ENCODE measurements at regions not wholly inside any gene's neighbourhood (a gene's known extent, or its start where the extent isn't known, plus 50 kb on each side); places are given as distances from the start of the nearest gene placed in this dataset.

DNA sequence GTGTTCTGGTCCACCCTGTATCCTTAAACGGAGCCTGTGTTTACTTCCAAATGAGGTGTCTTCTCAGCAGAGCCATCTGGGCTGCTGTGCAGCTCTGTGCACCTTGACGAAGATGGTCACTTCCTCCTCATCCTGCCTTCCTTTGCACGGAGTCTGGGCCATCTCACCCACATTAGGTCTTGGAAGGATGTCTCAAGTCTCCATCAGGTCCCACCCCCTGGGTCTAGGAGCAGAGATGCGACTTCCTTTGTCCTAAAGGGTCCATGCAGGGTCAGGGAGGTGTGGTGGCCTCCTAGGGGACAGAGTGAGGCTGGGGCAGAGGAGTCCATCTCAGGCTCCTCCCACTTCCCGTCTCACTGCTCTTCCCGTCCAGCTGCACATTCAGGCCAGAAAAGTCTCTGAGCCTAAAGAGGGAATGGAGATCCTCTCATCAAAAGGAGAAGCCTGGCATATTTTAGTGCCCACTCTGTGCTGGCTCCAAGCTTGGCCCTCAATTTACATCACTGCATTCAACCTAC lies 209.2 kb downstream of the MATN1 start:
- peaks cover 2% of the 10 kb centered on the region for H3K27me3 Mint-ChIP-seq
- DNase-seq = no peak

DNA sequence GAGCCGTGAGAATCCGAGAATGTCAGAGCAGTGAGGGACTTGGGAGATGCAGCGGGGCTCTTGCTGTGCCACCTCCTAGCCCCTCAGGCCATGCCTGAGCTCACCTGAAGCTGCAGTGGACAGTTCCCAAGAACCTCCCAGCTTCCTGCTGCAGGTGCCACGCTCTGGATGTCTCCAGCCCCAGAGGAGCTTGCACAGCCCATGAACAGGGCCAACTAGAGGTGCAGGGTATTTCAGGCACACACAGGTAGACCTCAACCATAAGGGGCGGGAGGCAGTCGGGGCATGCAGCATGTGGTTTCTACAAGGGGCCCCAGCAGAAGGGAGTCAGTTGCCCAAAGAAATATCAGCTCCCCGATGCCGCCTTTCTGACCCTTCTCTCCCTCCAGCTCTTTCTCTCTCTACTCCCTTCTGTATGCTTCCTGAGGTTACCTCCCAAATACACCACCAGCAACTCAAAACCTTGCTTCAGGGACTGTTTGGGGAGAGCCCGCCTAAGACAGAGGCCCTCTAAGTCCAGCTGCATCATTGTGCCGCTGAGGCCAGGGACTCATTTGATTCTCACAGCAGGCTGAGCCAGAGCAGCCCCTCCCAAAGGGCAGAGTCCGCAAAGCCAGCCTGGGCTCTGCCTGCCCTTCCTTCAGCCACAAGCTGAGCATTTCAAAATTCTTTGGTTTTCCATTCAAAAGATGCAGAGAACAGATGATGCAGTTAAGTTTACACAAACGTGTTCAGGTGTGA lies 209.8 kb downstream of the MATN1 start:
- no peaks in the 10 kb centered on the region for H3K36me3 Mint-ChIP-seq (ENCODE audit: low read depth)
- no peak overlapping the region for H3K27ac Mint-ChIP-seq
- no peaks in the 10 kb centered on the region for H3K4me1 Mint-ChIP-seq
- DNase-seq = no peak
- no peak overlapping the region for H3K4me3 Mint-ChIP-seq
- CTCF ChIA-PET = no interaction called here
- peaks cover 2% of the 10 kb centered on the region for H3K27me3 Mint-ChIP-seq
- H3K9me3 Mint-ChIP-seq = no peaks in the 10 kb centered on the region
- POLR2A ChIA-PET = no interaction called here

More for the DNA sequence above, 209.2 kb downstream of the MATN1 start:
- ChIA-PET POLR2A (no interaction called here), CTCF (no interaction called here)
- Mint-ChIP-seq H3K4me3 (no peak overlapping the region), H3K9me3 (no peaks in the 10 kb centered on the region), H3K27ac (no peak overlapping the region), H3K4me1 (no peaks in the 10 kb centered on the region), H3K36me3 (ENCODE audit: low read depth) (no peaks in the 10 kb centered on the region)

DNA sequence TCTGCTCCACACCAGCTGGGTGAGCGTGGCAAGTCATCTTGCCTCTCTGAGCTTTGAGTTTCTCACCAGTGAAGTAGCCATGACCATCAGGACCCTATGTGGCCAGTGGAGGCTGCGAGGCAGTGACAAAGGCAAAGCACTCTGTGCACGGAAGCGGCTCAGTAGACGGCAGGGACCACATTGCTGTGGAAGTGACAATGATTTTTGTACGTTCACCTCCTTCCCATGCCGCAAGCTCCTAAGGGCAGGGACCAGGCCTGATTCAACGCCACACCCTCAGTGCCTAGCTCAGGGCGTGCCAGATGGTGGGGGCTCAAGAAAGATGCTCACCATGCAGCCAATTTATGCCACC lies 210.5 kb downstream of the MATN1 start:
- no peak for DNase-seq
- POLR2A ChIA-PET = no interaction called here
- Mint-ChIP-seq H3K27ac (no peak overlapping the region), H3K4me1 (no peaks in the 10 kb centered on the region), H3K36me3 (ENCODE audit: low read depth) (no peaks in the 10 kb centered on the region), H3K9me3 (no peaks in the 10 kb centered on the region), H3K27me3 (peaks cover 2% of the 10 kb centered on the region), H3K4me3 (no peak overlapping the region)
- CTCF ChIA-PET = no interaction called here

DNA sequence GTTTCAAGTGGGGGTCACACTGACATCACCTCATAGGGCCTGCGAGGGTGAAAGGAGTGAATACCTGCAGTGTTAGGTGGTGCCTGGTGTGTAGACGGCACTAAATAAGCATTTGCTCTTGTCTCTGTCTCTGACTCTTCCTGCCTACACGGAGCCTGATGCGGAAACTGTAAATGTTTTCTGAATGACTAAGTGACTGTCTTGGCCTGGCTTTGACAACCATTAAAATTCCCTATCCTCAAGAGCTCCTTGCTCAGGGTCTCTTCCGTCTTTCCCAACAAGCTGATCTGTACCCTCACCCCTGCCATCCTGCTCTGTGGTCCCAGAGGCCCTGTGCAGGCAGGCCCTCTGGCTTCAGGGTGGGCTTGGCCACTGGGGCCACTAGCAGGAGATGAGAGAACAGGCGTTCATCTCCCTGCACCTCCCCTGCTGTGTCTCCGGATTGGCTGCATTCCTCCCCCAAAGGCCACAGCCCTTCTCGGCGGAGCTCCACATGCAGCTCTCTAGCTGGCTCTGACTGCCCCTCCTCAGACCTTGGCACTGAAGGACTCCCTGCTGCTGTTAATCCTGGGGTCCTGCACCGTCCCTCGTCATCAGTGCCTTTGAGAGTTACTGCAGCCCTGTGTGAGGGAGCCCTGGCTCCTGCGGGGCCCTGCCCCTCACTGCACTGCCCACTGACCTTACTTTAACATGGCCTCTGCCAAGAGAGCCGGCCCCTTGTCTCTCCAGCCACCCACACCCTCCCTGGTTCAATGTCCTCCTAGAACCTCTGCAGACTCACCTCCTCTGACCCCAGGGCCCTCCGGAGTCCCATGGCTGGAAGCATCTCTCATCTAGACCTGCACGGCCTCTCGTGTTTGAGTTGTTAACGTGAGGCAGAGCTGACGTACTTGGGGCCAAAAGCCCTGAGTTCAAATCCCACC lies 211.1 kb downstream of the MATN1 start:
- Mint-ChIP-seq H3K27me3 (peaks cover 2% of the 10 kb centered on the region), H3K9me3 (no peaks in the 10 kb centered on the region), H3K4me3 (no peak overlapping the region), H3K27ac (no peak overlapping the region), H3K36me3 (ENCODE audit: low read depth) (no peaks in the 10 kb centered on the region), H3K4me1 (no peaks in the 10 kb centered on the region)
- ChIA-PET CTCF (no interaction called here), POLR2A (no interaction called here)
- DNase-seq = no peak

DNA sequence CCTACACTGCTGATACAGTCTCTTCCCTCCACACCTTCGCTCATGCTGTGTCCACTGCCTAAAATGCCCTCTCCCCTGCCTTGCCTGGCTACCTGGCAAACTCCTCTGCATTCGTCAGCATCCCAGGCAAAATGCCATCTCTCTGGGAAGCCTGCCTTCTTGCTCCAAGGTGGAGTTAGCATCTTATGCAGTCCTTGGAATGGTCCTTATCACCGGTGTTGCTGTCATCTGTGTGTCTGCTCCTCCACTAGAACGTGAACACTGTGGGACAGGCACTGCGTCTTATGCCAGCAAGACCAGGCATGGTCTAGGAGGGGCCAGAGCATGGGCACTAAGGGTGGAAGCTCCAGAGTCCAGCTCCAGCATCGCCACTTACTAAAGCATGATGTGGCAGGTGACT lies 211.8 kb downstream of the MATN1 start:
- ChIA-PET POLR2A (no interaction called here), CTCF (no interaction called here)
- H3K27ac Mint-ChIP-seq = no peak overlapping the region
- no peaks in the 10 kb centered on the region for H3K4me1 Mint-ChIP-seq
- H3K9me3 Mint-ChIP-seq = no peaks in the 10 kb centered on the region
- H3K27me3 Mint-ChIP-seq = peaks cover 2% of the 10 kb centered on the region
- DNase-seq = no peak
- no peak overlapping the region for H3K4me3 Mint-ChIP-seq
- no peaks in the 10 kb centered on the region for H3K36me3 Mint-ChIP-seq (ENCODE audit: low read depth)

DNA sequence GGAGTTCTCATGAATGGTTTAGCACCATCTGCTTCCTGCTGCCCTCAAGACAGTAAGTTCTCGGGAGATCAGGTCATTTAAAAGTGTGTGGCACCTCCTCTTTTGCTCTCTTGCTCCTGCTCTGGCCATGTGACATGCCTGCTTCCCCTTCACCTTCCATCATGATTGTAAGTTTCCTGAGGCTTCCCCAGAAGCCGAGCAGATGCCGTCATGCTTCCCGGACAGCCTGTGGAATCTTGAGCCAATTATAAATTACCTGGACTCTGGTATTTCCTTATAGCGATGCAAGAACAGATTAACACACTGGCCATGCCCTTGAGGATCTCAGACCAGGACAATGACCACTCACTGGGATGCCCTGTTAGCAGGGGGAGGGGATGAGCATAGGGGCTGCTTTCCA lies 212.3 kb downstream of the MATN1 start:
- POLR2A ChIA-PET = no interaction called here
- Mint-ChIP-seq H3K27me3 (peaks cover 2% of the 10 kb centered on the region), H3K9me3 (no peaks in the 10 kb centered on the region), H3K4me3 (no peak overlapping the region), H3K27ac (no peak overlapping the region), H3K4me1 (no peaks in the 10 kb centered on the region), H3K36me3 (ENCODE audit: low read depth) (no peaks in the 10 kb centered on the region)
- CTCF ChIA-PET = no interaction called here
- no peak for DNase-seq

DNA sequence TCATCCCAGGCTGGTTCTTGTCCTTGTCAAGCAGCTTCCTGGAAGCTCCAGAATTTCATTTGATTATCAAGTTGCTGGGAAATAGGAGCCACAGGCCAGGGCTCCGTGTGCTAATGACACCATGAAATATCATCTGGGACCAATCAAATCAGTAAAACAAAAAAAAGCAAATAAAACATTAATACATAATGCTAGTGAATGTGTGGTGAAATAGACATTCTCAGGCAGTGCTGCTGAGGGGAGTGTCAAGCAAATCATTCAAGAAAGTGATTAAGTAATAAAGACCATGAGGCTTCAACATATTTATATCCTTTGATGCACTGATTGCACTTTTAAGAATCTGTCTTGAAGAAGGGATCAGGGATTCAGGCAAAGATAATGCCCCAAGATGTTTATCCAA lies 213.7 kb downstream of the MATN1 start:
- Mint-ChIP-seq H3K4me1 (no peaks in the 10 kb centered on the region), H3K27me3 (peaks cover 2% of the 10 kb centered on the region), H3K4me3 (no peak overlapping the region), H3K9me3 (no peaks in the 10 kb centered on the region), H3K36me3 (ENCODE audit: low read depth) (no peaks in the 10 kb centered on the region), H3K27ac (no peak overlapping the region)
- ChIA-PET CTCF (no interaction called here), POLR2A (no interaction called here)
- no peak for DNase-seq

DNA sequence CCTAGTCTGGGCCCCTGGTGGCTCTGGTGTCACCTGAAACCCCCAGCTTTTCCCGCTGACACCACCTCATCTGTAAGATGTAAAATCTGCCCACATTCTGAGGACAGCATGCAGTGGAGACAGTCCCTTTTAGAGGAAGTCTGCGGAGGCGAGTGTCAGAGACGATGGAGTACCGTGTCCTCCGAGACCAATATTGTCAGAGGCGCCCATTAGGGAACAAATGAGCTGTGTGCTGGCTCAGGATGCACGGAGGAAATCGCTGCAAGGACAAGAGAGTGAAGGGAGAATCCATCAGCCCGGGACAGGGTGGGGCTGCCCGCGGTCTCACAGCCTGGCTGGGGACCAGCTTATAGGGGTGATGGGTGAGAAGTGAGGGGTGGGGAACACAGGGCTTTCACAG lies 214.8 kb downstream of the MATN1 start:
- POLR2A ChIA-PET = no interaction called here

DNA sequence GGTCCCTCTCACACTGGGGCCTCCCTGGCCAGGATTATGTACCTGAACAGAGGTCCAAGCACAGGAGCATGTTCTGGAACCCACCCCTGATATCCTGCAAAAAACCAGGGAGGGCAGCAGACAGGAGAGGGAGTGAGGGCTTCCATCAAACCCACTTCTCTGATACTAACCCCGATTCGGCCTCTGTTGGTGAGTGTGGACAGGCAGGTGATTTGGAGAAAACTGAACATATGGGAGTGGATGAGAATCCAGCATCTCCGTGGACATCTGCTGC lies 215.3 kb downstream of the MATN1 start:
- peaks cover 2% of the 10 kb centered on the region for H3K27me3 Mint-ChIP-seq

More for the DNA sequence above, 214.8 kb downstream of the MATN1 start:
- peaks cover 2% of the 10 kb centered on the region for H3K27me3 Mint-ChIP-seq
- H3K9me3 Mint-ChIP-seq = no peaks in the 10 kb centered on the region
- no peak overlapping the region for H3K4me3 Mint-ChIP-seq
- H3K4me1 Mint-ChIP-seq = no peaks in the 10 kb centered on the region
- DNase-seq = no peak
- CTCF ChIA-PET = no interaction called here
- no peak overlapping the region for H3K27ac Mint-ChIP-seq
- no peaks in the 10 kb centered on the region for H3K36me3 Mint-ChIP-seq (ENCODE audit: low read depth)

DNA sequence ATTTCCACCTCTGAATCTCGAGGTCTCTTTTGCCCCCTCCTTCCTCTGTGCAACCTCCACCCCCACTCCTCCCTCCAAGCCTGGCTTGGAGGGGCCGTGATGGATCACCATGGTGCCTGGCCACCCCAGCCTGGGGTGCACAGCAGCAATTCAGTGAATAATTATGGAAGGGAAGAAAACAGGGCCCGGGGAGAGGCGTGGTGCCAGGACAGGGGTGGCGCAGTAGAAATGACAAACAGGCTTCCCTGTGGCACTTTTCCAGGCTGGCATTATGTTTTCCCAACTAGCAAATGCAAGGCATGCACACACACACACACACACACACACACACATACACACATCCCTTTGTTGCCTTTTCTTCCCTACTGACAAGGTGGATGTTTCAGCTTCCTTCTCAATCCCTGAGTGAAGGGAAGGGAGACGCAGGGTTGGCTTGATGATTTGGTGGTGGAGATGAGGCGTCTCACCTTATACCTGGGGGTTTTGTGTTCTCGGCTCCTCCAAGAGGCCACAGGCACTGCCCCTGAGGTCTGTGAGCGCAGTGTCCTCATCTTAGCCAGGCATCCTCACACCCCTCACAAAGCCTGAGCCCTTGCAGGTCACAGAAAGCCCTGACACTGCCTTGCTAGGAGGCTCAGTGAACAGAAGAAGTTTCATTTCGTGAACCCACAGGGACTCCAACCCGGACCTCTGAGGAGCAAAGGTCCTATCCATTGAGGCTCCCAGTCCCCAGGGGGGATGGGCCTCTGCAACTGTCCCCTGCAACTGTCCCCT lies 215.8 kb downstream of the MATN1 start:
- Mint-ChIP-seq H3K27ac (no peak overlapping the region), H3K27me3 (peaks cover 2% of the 10 kb centered on the region), H3K36me3 (ENCODE audit: low read depth) (no peaks in the 10 kb centered on the region), H3K9me3 (no peaks in the 10 kb centered on the region), H3K4me1 (no peaks in the 10 kb centered on the region), H3K4me3 (no peak overlapping the region)
- DNase-seq = no peak
- POLR2A ChIA-PET = no interaction called here
- CTCF ChIA-PET = no interaction called here

More for the DNA sequence above, 215.3 kb downstream of the MATN1 start:
- DNase-seq = no peak
- no peak overlapping the region for H3K27ac Mint-ChIP-seq
- H3K9me3 Mint-ChIP-seq = no peaks in the 10 kb centered on the region
- no peaks in the 10 kb centered on the region for H3K4me1 Mint-ChIP-seq
- no peak overlapping the region for H3K4me3 Mint-ChIP-seq
- ChIA-PET CTCF (no interaction called here), POLR2A (no interaction called here)
- no peaks in the 10 kb centered on the region for H3K36me3 Mint-ChIP-seq (ENCODE audit: low read depth)

DNA sequence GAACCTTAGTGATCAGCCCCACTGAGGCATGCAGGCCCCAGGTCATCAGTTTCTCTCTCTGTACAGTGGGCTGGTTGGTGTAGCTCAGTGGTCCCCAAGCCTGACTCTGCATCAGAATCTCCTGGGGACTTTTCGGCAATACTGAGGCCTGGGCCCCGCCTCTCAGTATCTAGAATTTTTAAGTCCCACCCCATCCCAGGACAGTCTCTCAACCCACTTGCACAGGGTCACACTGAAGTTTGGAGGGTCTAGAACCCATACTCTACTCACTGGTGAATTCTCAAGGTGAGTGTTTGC lies 216.4 kb downstream of the MATN1 start:
- Mint-ChIP-seq H3K27ac (no peak overlapping the region), H3K36me3 (ENCODE audit: low read depth) (no peaks in the 10 kb centered on the region), H3K27me3 (peaks cover 2% of the 10 kb centered on the region), H3K4me1 (no peaks in the 10 kb centered on the region), H3K9me3 (no peaks in the 10 kb centered on the region), H3K4me3 (no peak overlapping the region)
- DNase-seq = no peak
- POLR2A ChIA-PET = no interaction called here
- CTCF ChIA-PET = no interaction called here

DNA sequence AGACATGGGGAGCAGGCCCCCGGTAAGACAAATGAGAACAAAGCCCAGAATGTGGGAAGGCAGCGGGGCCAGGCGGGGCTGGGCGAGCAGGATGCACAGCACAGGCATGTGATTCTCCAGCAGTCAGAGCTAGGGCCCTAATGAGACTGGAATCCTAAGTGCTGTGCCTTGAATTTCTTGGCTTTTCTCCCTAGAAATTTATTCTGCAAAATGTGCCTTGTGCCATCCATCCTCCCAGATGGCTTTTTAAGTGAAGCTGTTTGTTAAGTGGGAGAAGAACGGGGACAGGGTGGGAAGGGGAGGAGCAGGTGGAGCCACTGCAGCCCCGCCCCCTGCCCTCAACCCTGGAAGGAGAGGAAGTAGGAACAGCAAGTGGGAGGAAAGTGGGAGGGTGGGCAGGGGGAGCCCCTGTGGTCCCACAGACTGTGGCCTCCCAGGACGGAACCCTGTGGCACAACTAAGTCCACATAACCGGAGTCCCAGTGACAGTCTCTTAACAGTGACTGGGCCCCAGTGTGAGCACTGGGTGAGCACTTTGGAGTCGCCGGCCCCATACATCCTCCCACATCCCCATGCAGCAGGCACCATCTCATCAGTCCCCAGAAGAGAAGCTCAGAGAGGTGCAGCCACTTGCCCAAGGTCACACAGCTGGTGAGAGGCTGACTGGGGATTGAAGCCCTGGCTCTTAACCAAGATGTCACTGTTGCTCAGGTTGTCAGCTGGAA lies 216.9 kb downstream of the MATN1 start:
- Mint-ChIP-seq H3K27ac (no peak overlapping the region), H3K4me1 (no peaks in the 10 kb centered on the region), H3K4me3 (no peak overlapping the region), H3K36me3 (ENCODE audit: low read depth) (no peaks in the 10 kb centered on the region), H3K9me3 (no peaks in the 10 kb centered on the region), H3K27me3 (peaks cover 3% of the 10 kb centered on the region)
- no peak for DNase-seq
- ChIA-PET POLR2A (no interaction called here), CTCF (no interaction called here)

DNA sequence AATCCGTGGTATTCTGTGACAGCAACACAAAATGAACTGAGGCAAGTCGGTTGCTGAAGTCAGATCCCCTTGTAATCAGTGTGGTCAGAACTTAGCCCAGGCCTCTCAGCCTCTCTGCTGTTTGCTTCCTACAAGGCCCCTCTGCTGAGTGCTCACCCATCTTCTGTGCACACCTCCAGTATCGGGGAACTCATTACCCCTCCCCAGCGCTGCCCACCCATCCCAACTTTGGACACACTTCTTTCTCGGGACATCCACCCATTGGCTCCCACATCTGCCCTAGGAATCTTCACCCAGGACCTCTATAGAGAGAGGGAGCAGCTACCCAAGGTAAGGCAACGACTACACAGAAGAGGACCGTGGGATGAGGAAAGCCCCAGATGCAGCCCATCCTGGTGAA lies 217.5 kb downstream of the MATN1 start:
- Mint-ChIP-seq H3K9me3 (no peaks in the 10 kb centered on the region), H3K4me3 (no peak overlapping the region), H3K4me1 (no peaks in the 10 kb centered on the region), H3K36me3 (ENCODE audit: low read depth) (no peaks in the 10 kb centered on the region), H3K27ac (no peak overlapping the region), H3K27me3 (peaks cover 4% of the 10 kb centered on the region)
- POLR2A ChIA-PET = no interaction called here
- CTCF ChIA-PET = no interaction called here
- DNase-seq = no peak
